PC-9 (cell line): ENCODE measurements at regions not wholly inside any gene's neighbourhood (a gene's known extent, or its start where the extent isn't known, plus 50 kb on each side); places are given as distances from the start of the nearest gene placed in this dataset.

ENCODE experiments used
- CTCF ChIP-seq: fragments of 200-600 bp; sonication (generic); conservative IDR thresholded peaks from 2 replicates; pipeline ENCODE4 v1.6.1; 2017; ENCODE audit warnings: mixed run types, antibody characterized with exemption, mild to moderate bottlenecking, moderate library complexity
- EZH2 ChIP-seq: fragments of 200-600 bp; sonication (generic); IDR thresholded peaks from 2 replicates; pipeline ENCODE4 v1.8.0; 2017; ENCODE audit warnings: antibody characterized with exemption, low read depth

- TF ChIP-seq CTCF, result no peak
- TF ChIP-seq EZH2, result no peak
These were observed 112.8 kb downstream of the BUD13 start for GRCh38 chr11:116660011-116660410.
